ENCODE measurements at regions not wholly inside any gene's neighbourhood (a gene's known extent, or its start where the extent isn't known, plus 50 kb on each side); places are given as distances from the start of the nearest gene placed in this dataset.

- DNase-seq (ENCODE audit: low read depth): no peak
- no peak overlapping the region for H3K4me3 ChIP-seq (ENCODE audit: low read length)
- TF ChIP-seq CTCF (conservative IDR thresholded peaks at IDR 0.05; ENCODE audit: low read length): no peak
Measured at GRCh38 chr6:22656706-22657351, 87.5 kb downstream of the HDGFL1 start.

GRCh38 chr6:22657352-22657980 lies 88.1 kb downstream of the HDGFL1 start:
- TF ChIP-seq CTCF (conservative IDR thresholded peaks at IDR 0.05; ENCODE audit: low read length): no peak
- H3K4me3 ChIP-seq (ENCODE audit: low read length): no peak overlapping the region
- peak; percentile 8 for DNase-seq (ENCODE audit: low read depth)

- H3K4me3 ChIP-seq (ENCODE audit: low read length): no peak overlapping the region
- TF ChIP-seq CTCF (conservative IDR thresholded peaks at IDR 0.05; ENCODE audit: low read length): no peak
- no peak for DNase-seq (ENCODE audit: low read depth)
Measured at GRCh38 chr6:22658183-22658582, 88.8 kb downstream of the HDGFL1 start.

GRCh38 chr6:22658934-22659333 lies 89.6 kb downstream of the HDGFL1 start:
- no peak for TF ChIP-seq CTCF (conservative IDR thresholded peaks at IDR 0.05; ENCODE audit: low read length)
- no peak overlapping the region for H3K4me3 ChIP-seq (ENCODE audit: low read length)
- no peak for DNase-seq (ENCODE audit: low read depth)

- H3K4me3 ChIP-seq (ENCODE audit: low read length): no peak overlapping the region
- DNase-seq (ENCODE audit: low read depth): no peak
- TF ChIP-seq CTCF (conservative IDR thresholded peaks at IDR 0.05; ENCODE audit: low read length): no peak
Measured at GRCh38 chr6:22664968-22665367, 95.6 kb downstream of the HDGFL1 start.

GRCh38 chr6:22666021-22666420 lies 96.7 kb downstream of the HDGFL1 start:
- TF ChIP-seq CTCF (conservative IDR thresholded peaks at IDR 0.05; ENCODE audit: low read length): no peak
- DNase-seq (ENCODE audit: low read depth): no peak
- no peak overlapping the region for H3K4me3 ChIP-seq (ENCODE audit: low read length)

- H3K4me3 ChIP-seq (ENCODE audit: low read length): no peak overlapping the region
- no peak for DNase-seq (ENCODE audit: low read depth)
- TF ChIP-seq CTCF (conservative IDR thresholded peaks at IDR 0.05; ENCODE audit: low read length): no peak
Measured at GRCh38 chr6:22666586-22666985, 97.2 kb downstream of the HDGFL1 start.
